HepG2 (cell line): ENCODE measurements at regions not wholly inside any gene's neighbourhood (a gene's known extent, or its start where the extent isn't known, plus 50 kb on each side); places are given as distances from the start of the nearest gene placed in this dataset.

Experiments
- ATAC-seq: fragments of 200-7000 bp; cut with Tn5 transposase; 3 replicates; pipeline ENCODE4 v1.9.1; 2020; ENCODE audit warnings: mild to moderate bottlenecking, moderate library complexity
- BruUV-seq: library from RNA; stranded (reverse); fragments of 400-500 nt; replicated peaks from 2 replicates; lab custom pipeline; 2021; lab: Mats Ljungman, UMichigan
- CTCF ChIA-PET: fragments of 300-600 bp; formaldehyde crosslinking; extraction: SDS; loops from one replicate; lab custom pipeline; 2021; ENCODE audit warnings: low total read pairs, inconsistent platforms, low intra/inter-chr PET ratio; lab: Yijun Ruan, JAX
- POLR2A ChIA-PET: fragments of 350-600 bp; sonication (Branson Sonifier 250); formaldehyde crosslinking; loops from one replicate; lab custom pipeline; 2020; ENCODE audit warnings: antibody characterized with exemption, inconsistent platforms; lab: Yijun Ruan, JAX
- DNase-seq: peaks from one replicate; pipeline ENCODE4 v3.0.0-alpha.2; 2015; ENCODE audit warnings: low spot score
- FAIRE-seq: peaks from 3 replicates; lab custom pipeline; 2011; peaks lifted over from hg19 to GRCh38; lab: Jason Lieb, UNC
- H2AFZ ChIP-seq: one replicate; pipeline ENCODE4 v1.6.1; 2011; ENCODE audit warnings: low read length, inconsistent platforms
- H3K27ac ChIP-seq: fragments of 300-600 bp; 3 replicates; pipeline ENCODE4 v1.8.0; 2011; ENCODE audit warnings: mixed run types, mild to moderate bottlenecking, mixed read lengths, low read length, inconsistent platforms; ENCODE audit not compliant: insufficient read depth; ENCODE audit errors: extremely low read length
- H3K27me3 ChIP-seq, 2 experiments: fragments of 200-600 bp in 1 of 2; 2 replicates in 1 of 2; 3 replicates in 1 of 2; pipeline versions ENCODE4 v1.6.0 to v1.8.0; 2011; ENCODE audit warnings: low read length in 2 of 2, mild to moderate bottlenecking in 2 of 2, moderate library complexity in 2 of 2, inconsistent platforms in 1 of 2; ENCODE audit not compliant: insufficient read depth in 2 of 2, control insufficient read depth in 1 of 2
- H3K36me3 ChIP-seq, 2 experiments: fragments of 200-600 bp in 1 of 2; replicated peaks in 1 of 2; 2 replicates in 1 of 2; 3 replicates in 1 of 2; pipeline versions ENCODE4 v1.5.1 to v1.8.0; 2011; ENCODE audit warnings: low read length in 2 of 2, inconsistent platforms in 1 of 2; ENCODE audit not compliant: insufficient read depth in 2 of 2, control insufficient read depth in 1 of 2
- H3K4me1 ChIP-seq: 2 replicates; pipeline ENCODE4 v1.5.1; 2012; ENCODE audit warnings: low read length, inconsistent platforms; ENCODE audit not compliant: insufficient read depth
- H3K4me2 ChIP-seq: 2 replicates; pipeline ENCODE4 v1.6.0; 2011; ENCODE audit warnings: low read depth, low read length, inconsistent platforms
- H3K4me3 ChIP-seq, 3 experiments: fragments of 200-600 bp in 1 of 3; sonication (generic), shearing (Covaris generic) in 1 of 3; replicated peaks in 1 of 3; 2 replicates each; pipeline ENCODE4 v1.5.1; 2011 to 2016; ENCODE audit warnings: low read length in 3 of 3, inconsistent platforms in 2 of 3, low read depth in 2 of 3, mild to moderate bottlenecking in 2 of 3, control low read depth in 1 of 3, mixed read lengths in 1 of 3; ENCODE audit not compliant: insufficient read depth in 1 of 3
- H3K79me2 ChIP-seq: one replicate; pipeline ENCODE4 v1.6.1; 2011; ENCODE audit warnings: low read length, inconsistent platforms; ENCODE audit not compliant: insufficient read depth
- H3K9ac ChIP-seq: 2 replicates; pipeline ENCODE4 v1.6.0; 2011; ENCODE audit warnings: mild to moderate bottlenecking, low read depth, low read length, inconsistent platforms; ENCODE audit not compliant: insufficient read depth
- H3K9me3 ChIP-seq: 2 replicates; pipeline ENCODE4 v1.5.1; 2012; ENCODE audit warnings: mild to moderate bottlenecking, low read length
- H4K20me1 ChIP-seq: 2 replicates; pipeline ENCODE4 v1.6.0; 2011; ENCODE audit warnings: inconsistent platforms, mild to moderate bottlenecking, low read length, moderate library complexity; ENCODE audit not compliant: insufficient read depth
- DBP ChIP-seq: sonication (generic); formaldehyde crosslinking; IDR thresholded peaks from 2 replicates; pipeline ENCODE4 v1.4.0; 2020; ENCODE audit warnings: missing genetic modification reagents; ENCODE audit errors: not compliant biosample characterization
- MAFK ChIP-seq, 2 experiments: IDR thresholded peaks in 1 of 2; conservative IDR thresholded peaks in 1 of 2; 2 replicates each; pipeline ENCODE4 v1.6.1; 2011; ENCODE audit warnings: improper control_type of control experiment in 2 of 2, low read length in 2 of 2
- MLX ChIP-seq: IDR thresholded peaks from 2 replicates; pipeline ENCODE4 v1.6.1; 2016
- PHF8 ChIP-seq: sonication (generic); formaldehyde crosslinking; IDR thresholded peaks from 2 replicates; pipeline ENCODE4 v1.5.0; 2020; ENCODE audit warnings: missing genetic modification reagents
- ZBTB49 ChIP-seq: sonication (generic); formaldehyde crosslinking; IDR thresholded peaks from 2 replicates; pipeline ENCODE4 v1.4.0; 2020; ENCODE audit warnings: missing genetic modification reagents, borderline replicate concordance
- ZNF121 ChIP-seq: sonication (generic); formaldehyde crosslinking; IDR thresholded peaks from 2 replicates; pipeline ENCODE4 v1.5.0; 2020; ENCODE audit warnings: mild to moderate bottlenecking, missing genetic modification reagents
- ZNF17 ChIP-seq: sonication (generic); formaldehyde crosslinking; IDR thresholded peaks from 2 replicates; pipeline ENCODE4 v1.5.0; 2020; ENCODE audit warnings: mild to moderate bottlenecking, missing genetic modification reagents
- ZNF513 ChIP-seq: sonication (generic); formaldehyde crosslinking; conservative IDR thresholded peaks from 2 replicates; pipeline ENCODE4 v1.5.0; 2020; ENCODE audit warnings: missing genetic modification reagents
- WGBS: methylation state at CpG from one replicate; pipeline ENCODE4 v1.1.6; 2017; ENCODE audit warnings: low lambda C conversion rate; 5-methylcytosine and 5-hydroxymethylcytosine counted together
- in situ Hi-C: cut with HindIII; loops from 2 replicates; pipeline ENCODE4 v1.10.0; 2017; ENCODE audit warnings: low pct_unique_long_range_greater_than_20kb; ENCODE audit not compliant: extremely low pct_ligation_motif_present
- intact Hi-C: fragments of 100-400 bp; cut with micrococcal nuclease; formaldehyde crosslinking; loops from one replicate; pipeline ENCODE4 v1.10.0; 2022; ENCODE audit not compliant: unreplicated experiment

GRCh38 chr14:26187996-26188620 is 409.7 kb downstream of the NOVA1 start:
- Histone ChIP-seq H4K20me1 (no peaks in the 10 kb centered on the region), H3K27ac (no peak overlapping the region), H3K4me1 (no peaks in the 10 kb centered on the region), H3K4me2 (no peak overlapping the region), H2AFZ (no peak overlapping the region), H3K79me2 (no peaks in the 10 kb centered on the region), H3K9me3 (peaks cover 89% of the 10 kb centered on the region), H3K36me3 (no peaks in the 10 kb centered on the region), H3K4me3 (no peak overlapping the region), H3K9ac (no peak overlapping the region), H3K27me3 (no peaks in the 10 kb centered on the region)
- in situ Hi-C loops (no loop called here), intact Hi-C loops (no loop called here)
- FAIRE-seq: no peak
- WGBS: 17% methylated on average over 2 of the region's 2 CpGs
- POLR2A ChIA-PET: no interaction called here
- CTCF ChIA-PET: no interaction called here
- no TSS peak for BruUV-seq
- no peak for DNase-seq
- no peak for TF ChIP-seq MAFK (conservative IDR thresholded peaks at IDR 0.05 in 1 of 2, IDR thresholded peaks at IDR 0.05 in 1 of 2; ENCODE audit: low read length in 2 of 2)
- no peak for TF ChIP-seq ZBTB49
- TF ChIP-seq ZNF513 (CRISPR knock-in tag): no peak
- TF ChIP-seq MLX (CRISPR knock-in tag): no peak
- TF ChIP-seq DBP (CRISPR knock-in tag): no peak
- TF ChIP-seq ZNF121 (CRISPR knock-in tag): no peak
- TF ChIP-seq ZNF17: no peak
- TF ChIP-seq PHF8 (CRISPR knock-in tag): no peak
- no peak for ATAC-seq
